Colonic mucosa (tissue), 4 donors: ENCODE measurements at regions not wholly inside any gene's neighbourhood (a gene's known extent, or its start where the extent isn't known, plus 50 kb on each side); places are given as distances from the start of the nearest gene placed in this dataset.

ENCODE experiments used
- DNase-seq: peaks from one replicate; pipeline ENCODE4 v3.0.0-alpha.2; 2020
- H3K27ac ChIP-seq: fragments of 200-600 bp; one replicate; pipeline ENCODE4 v1.8.0; 2021
- H3K27me3 ChIP-seq: fragments of 200-600 bp; one replicate; pipeline ENCODE4 v1.8.0; 2021
- H3K36me3 ChIP-seq: fragments of 200-600 bp; one replicate; pipeline ENCODE4 v1.8.0; 2021
- H3K4me1 ChIP-seq: fragments of 200-600 bp; one replicate; pipeline ENCODE4 v1.8.0; 2021; ENCODE audit warnings: mild to moderate bottlenecking
- H3K4me3 ChIP-seq: fragments of 200-600 bp; one replicate; pipeline ENCODE4 v1.8.0; 2021
- H3K9ac ChIP-seq, 2 donors: one replicate each; pipeline ENCODE4 v1.7.0; 2013; ENCODE audit warnings: control low read depth in 2 of 2, low read depth in 2 of 2, low read length in 2 of 2
- H3K9me3 ChIP-seq: fragments of 200-600 bp; one replicate; pipeline ENCODE4 v1.8.0; 2021
- CTCF ChIP-seq: fragments of 200-600 bp; IDR thresholded peaks from one replicate; pipeline ENCODE4 v1.8.0; 2022; ENCODE audit warnings: antibody characterized with exemption, mild to moderate bottlenecking
- intact Hi-C: fragments of 100-400 bp; cut with DNase I; formaldehyde crosslinking; loops from one replicate; pipeline ENCODE4 v1.14.1; 2022
- donor health status: healthy.
- donor health status: DM: no; HTN: no; CAD: no.
- donor health status: DM: no; HTN: no; CAD: no.

DNA sequence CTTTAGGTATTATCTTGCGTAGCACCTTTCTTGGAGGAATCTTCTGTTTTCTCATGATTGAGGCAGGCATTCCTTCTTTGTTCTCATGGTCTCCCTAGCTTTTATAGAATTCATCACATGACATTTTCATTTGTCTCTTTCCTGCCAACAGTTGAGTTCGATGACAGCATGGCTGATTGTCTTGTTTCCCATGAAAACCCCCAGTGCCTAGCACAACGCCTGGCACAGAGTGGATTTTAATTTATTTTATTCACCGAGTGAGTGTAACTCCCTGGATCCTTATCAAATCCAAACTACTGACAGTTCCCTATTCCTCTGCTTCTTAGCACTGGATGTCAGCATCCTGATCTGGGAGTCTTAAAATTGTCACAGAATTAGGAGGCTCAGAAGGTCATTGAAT is 182.6 kb downstream of the SUDS3 start:
- DNase-seq: no peak
- H3K9ac ChIP-seq: no peak overlapping the region
- intact Hi-C loops: no loop called here
- H3K36me3 ChIP-seq: no peaks in the 10 kb centered on the region
- no peak for TF ChIP-seq CTCF
- no peak overlapping the region for H3K4me3 ChIP-seq
- H3K4me1 ChIP-seq: no peaks in the 10 kb centered on the region
- H3K9me3 ChIP-seq: no peaks in the 10 kb centered on the region
- no peak overlapping the region for H3K27ac ChIP-seq
- H3K27me3 ChIP-seq: no peaks in the 10 kb centered on the region

DNA sequence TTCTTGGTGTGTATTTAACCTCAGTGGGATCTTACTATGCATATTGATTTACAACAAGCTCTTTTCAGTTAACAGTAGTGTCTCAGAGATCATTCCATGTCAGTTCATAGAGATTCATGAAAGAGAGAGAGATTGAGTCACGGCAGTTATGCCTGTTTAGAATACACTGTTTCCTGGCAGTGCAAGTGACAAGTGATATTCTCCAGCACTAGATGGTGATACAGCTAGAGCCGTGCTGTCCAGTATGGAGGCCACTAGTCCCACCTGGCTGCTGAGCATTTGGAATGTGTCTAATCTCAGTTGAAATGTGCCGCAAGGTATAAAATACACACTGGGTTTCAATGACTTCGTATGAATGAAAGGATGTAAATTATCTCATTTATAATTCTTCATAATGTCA is 184.4 kb downstream of the SUDS3 start:
- DNase-seq: no peak
- no peak for TF ChIP-seq CTCF

DNA sequence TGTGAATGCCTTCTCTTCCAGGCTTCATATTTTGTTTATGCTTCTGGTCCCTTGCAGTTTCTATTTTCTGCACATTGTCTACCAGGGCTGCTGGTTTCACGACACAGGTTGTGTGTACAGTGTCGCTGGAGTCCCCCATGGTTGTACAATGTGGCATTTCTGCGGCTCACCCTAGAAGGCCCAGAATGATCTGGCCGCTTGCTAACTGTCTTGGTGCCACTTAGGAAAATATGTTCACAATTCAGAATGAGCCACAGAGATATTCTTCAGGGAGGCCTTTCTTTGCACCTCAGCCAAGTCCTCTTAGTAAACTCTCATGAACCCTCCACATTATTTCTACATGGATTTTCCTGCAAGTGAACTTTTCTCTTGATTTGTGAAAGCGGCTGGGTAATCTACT is 195.4 kb downstream of the SUDS3 start:
- no peaks in the 10 kb centered on the region for H3K36me3 ChIP-seq
- no peak overlapping the region for H3K9ac ChIP-seq
- no peak overlapping the region for H3K27ac ChIP-seq
- DNase-seq: no peak
- no peaks in the 10 kb centered on the region for H3K27me3 ChIP-seq
- H3K4me3 ChIP-seq: no peak overlapping the region
- intact Hi-C loops: no loop called here
- H3K4me1 ChIP-seq: no peaks in the 10 kb centered on the region
- TF ChIP-seq CTCF: no peak
- no peaks in the 10 kb centered on the region for H3K9me3 ChIP-seq

More for the DNA sequence above, 184.4 kb downstream of the SUDS3 start:
- Histone ChIP-seq H3K4me3 (no peak overlapping the region), H3K9ac (no peak overlapping the region), H3K27me3 (no peaks in the 10 kb centered on the region), H3K27ac (no peak overlapping the region), H3K9me3 (no peaks in the 10 kb centered on the region), H3K36me3 (no peaks in the 10 kb centered on the region), H3K4me1 (no peaks in the 10 kb centered on the region)
- intact Hi-C loops: no loop called here

DNA sequence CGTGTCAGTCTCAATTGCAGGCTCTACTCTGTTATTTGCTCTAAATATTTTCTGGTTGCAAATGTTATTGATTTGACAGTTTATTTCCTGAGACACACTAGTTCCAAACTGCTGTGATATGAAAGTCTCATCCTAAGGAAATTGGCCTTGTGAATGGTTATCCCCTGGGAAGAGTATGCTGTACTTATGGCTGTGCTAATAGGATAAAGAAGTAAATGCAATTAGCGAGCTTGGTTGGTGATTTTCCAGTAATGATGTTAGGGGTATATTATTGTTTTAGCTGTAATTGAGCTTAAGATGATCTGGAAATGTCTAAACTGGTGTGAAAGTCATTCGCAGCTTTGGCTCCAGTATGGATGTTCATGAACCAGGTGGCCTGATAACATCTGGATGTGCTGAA is 197.9 kb downstream of the SUDS3 start:
- intact Hi-C loops: no loop called here
- no peak overlapping the region for H3K4me3 ChIP-seq

DNA sequence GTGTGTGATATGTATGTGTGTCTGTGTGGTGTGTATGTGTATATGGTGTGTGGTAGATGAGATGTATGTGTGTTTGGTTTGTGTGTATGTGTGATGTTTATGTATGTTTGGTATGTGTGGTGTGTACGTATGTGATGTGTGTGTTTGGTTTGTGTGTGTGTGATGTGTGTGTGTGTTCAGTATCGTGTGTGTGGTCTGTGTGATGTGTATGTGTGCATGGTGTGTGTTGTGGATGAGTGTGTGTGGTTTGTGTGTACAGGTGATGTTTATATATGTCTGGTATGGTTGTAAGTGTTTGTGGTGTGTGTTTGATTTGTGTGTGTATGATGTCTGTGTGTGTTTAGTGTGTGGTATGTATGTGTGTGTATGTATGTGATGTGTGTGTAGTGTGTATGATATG is 199.4 kb downstream of the SUDS3 start:
- Histone ChIP-seq H3K27ac (no peak overlapping the region), H3K36me3 (no peaks in the 10 kb centered on the region), H3K27me3 (no peaks in the 10 kb centered on the region), H3K9me3 (no peaks in the 10 kb centered on the region), H3K4me1 (no peaks in the 10 kb centered on the region), H3K9ac (no peak overlapping the region), H3K4me3 (no peak overlapping the region)
- DNase-seq: no peak
- intact Hi-C loops: no loop called here
- no peak for TF ChIP-seq CTCF

More for the DNA sequence above, 197.9 kb downstream of the SUDS3 start:
- TF ChIP-seq CTCF: no peak
- DNase-seq: no peak
- no peak overlapping the region for H3K27ac ChIP-seq
- H3K36me3 ChIP-seq: no peaks in the 10 kb centered on the region
- no peaks in the 10 kb centered on the region for H3K27me3 ChIP-seq
- no peaks in the 10 kb centered on the region for H3K9me3 ChIP-seq
- no peak overlapping the region for H3K9ac ChIP-seq
- no peaks in the 10 kb centered on the region for H3K4me1 ChIP-seq

DNA sequence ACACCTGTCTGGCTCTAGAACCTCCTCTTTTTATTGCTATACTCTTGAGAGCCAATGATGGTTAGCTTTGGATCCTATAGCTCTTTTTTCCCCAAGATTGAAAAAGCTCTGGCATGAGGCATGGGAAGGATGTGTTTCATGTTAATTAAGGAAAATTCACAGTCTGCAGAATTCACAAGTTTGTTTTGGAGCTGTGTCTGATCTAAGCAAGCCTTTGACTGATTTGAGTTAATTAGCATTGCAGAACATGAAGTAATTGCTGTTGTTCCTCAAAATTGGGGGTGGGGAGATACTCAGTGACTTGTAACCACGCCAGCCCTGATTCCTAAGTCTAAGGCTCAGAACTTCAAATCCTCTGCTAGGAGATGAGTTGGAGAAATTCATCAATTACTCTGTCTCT is 205.0 kb downstream of the SUDS3 start:
- H3K9ac ChIP-seq: no peak overlapping the region
- no peak for TF ChIP-seq CTCF
- intact Hi-C loops: no loop called here
- H3K4me1 ChIP-seq: no peaks in the 10 kb centered on the region
- H3K9me3 ChIP-seq: no peaks in the 10 kb centered on the region
- no peak overlapping the region for H3K27ac ChIP-seq
- H3K4me3 ChIP-seq: no peak overlapping the region
- DNase-seq: no peak
- H3K36me3 ChIP-seq: no peaks in the 10 kb centered on the region
- no peaks in the 10 kb centered on the region for H3K27me3 ChIP-seq
